ENCODE measurements at regions not wholly inside any gene's neighbourhood (a gene's known extent, or its start where the extent isn't known, plus 50 kb on each side); places are given as distances from the start of the nearest gene placed in this dataset.

DNA sequence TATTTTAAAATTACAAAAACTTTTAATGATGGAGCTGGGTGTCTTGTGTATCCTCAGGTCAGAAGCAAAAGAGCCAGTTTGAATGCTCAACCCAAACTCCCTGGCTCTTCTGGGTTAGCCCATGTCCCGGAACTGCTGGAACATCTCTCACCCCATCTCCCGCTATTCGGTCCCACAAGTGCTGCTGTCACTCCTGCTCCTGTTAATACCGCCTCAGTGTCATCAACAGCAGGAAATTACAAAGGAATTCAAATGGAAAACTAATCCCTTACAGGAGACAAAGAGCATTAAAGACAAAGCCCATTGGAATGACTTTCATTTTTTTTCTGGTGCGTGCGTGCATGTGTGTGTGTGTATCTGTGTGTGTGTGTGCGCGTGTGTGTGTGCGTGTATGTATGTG is 112.0 kb upstream of the C7orf33 start:
- ATAC-seq (no peak), FAIRE-seq (no peak), DNase-seq (ENCODE audit: low read depth in 1 of 2, low spot score in 1 of 2) (no peak)
- Histone ChIP-seq H3K4me1 (no peaks in the 10 kb centered on the region), H3K9me3 (no peaks in the 10 kb centered on the region), H3K27ac (no peak overlapping the region), H3K4me2 (no peak overlapping the region), H3K4me3 (no peak overlapping the region)
- ChIA-PET CTCF (interaction anchor here (0.6 kb wide), 1 partner anchor 436 kb away, joined by 3 read pairs; no protein-coding TSS in a partner anchor), POLR2A (no interaction called here)
- WGBS (ENCODE audit: missing lambda C conversion rate): 75% methylated on average over 9 of the region's 9 CpGs
- TF ChIP-seq CHD2 (IDR thresholded peaks at IDR 0.05; ENCODE audit: low read length, partially characterized antibody) (no peak), CBX8 (IDR thresholded peaks at IDR 0.05) (no peak), PHF8 (IDR thresholded peaks at IDR 0.05; ENCODE audit: borderline replicate concordance, low read depth) (no peak), HDAC2 (IDR thresholded peaks at IDR 0.05) (no peak), SREBF2 (IDR thresholded peaks at IDR 0.05) (no peak), FOXS1 (CRISPR knock-in tag; IDR thresholded peaks at IDR 0.05) (no peak), NPAS2 (CRISPR knock-in tag; IDR thresholded peaks at IDR 0.05; ENCODE audit: borderline replicate concordance) (no peak), EHMT2 (IDR thresholded peaks at IDR 0.05; ENCODE audit: low read depth) (no peak), TP53 (CRISPR knock-in tag; IDR thresholded peaks at IDR 0.05) (no peak), ZNF302 (CRISPR knock-in tag; IDR thresholded peaks at IDR 0.05) (no peak), HOXB5 (CRISPR knock-in tag; IDR thresholded peaks at IDR 0.05) (no peak)
- TF ChIP-seq, protein P1, sequence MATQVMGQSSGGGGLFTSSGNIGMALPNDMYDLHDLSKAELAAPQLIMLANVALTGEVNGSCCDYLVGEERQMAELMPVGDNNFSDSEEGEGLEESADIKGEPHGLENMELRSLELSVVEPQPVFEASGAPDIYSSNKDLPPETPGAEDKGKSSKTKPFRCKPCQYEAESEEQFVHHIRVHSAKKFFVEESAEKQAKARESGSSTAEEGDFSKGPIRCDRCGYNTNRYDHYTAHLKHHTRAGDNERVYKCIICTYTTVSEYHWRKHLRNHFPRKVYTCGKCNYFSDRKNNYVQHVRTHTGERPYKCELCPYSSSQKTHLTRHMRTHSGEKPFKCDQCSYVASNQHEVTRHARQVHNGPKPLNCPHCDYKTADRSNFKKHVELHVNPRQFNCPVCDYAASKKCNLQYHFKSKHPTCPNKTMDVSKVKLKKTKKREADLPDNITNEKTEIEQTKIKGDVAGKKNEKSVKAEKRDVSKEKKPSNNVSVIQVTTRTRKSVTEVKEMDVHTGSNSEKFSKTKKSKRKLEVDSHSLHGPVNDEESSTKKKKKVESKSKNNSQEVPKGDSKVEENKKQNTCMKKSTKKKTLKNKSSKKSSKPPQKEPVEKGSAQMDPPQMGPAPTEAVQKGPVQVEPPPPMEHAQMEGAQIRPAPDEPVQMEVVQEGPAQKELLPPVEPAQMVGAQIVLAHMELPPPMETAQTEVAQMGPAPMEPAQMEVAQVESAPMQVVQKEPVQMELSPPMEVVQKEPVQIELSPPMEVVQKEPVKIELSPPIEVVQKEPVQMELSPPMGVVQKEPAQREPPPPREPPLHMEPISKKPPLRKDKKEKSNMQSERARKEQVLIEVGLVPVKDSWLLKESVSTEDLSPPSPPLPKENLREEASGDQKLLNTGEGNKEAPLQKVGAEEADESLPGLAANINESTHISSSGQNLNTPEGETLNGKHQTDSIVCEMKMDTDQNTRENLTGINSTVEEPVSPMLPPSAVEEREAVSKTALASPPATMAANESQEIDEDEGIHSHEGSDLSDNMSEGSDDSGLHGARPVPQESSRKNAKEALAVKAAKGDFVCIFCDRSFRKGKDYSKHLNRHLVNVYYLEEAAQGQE (IDR thresholded peaks at IDR 0.05): no peak
- TF ChIP-seq, protein P2, sequence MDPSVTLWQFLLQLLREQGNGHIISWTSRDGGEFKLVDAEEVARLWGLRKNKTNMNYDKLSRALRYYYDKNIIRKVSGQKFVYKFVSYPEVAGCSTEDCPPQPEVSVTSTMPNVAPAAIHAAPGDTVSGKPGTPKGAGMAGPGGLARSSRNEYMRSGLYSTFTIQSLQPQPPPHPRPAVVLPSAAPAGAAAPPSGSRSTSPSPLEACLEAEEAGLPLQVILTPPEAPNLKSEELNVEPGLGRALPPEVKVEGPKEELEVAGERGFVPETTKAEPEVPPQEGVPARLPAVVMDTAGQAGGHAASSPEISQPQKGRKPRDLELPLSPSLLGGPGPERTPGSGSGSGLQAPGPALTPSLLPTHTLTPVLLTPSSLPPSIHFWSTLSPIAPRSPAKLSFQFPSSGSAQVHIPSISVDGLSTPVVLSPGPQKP (IDR thresholded peaks at IDR 0.05; ENCODE audit: low read depth, low read length): no peak
- TF ChIP-seq, protein P3, sequence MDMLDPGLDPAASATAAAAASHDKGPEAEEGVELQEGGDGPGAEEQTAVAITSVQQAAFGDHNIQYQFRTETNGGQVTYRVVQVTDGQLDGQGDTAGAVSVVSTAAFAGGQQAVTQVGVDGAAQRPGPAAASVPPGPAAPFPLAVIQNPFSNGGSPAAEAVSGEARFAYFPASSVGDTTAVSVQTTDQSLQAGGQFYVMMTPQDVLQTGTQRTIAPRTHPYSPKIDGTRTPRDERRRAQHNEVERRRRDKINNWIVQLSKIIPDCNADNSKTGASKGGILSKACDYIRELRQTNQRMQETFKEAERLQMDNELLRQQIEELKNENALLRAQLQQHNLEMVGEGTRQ (IDR thresholded peaks at IDR 0.05): no peak
- TF ChIP-seq, protein P4, sequence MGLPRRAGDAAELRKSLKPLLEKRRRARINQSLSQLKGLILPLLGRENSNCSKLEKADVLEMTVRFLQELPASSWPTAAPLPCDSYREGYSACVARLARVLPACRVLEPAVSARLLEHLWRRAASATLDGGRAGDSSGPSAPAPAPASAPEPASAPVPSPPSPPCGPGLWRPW (IDR thresholded peaks at IDR 0.05): no peak

DNA sequence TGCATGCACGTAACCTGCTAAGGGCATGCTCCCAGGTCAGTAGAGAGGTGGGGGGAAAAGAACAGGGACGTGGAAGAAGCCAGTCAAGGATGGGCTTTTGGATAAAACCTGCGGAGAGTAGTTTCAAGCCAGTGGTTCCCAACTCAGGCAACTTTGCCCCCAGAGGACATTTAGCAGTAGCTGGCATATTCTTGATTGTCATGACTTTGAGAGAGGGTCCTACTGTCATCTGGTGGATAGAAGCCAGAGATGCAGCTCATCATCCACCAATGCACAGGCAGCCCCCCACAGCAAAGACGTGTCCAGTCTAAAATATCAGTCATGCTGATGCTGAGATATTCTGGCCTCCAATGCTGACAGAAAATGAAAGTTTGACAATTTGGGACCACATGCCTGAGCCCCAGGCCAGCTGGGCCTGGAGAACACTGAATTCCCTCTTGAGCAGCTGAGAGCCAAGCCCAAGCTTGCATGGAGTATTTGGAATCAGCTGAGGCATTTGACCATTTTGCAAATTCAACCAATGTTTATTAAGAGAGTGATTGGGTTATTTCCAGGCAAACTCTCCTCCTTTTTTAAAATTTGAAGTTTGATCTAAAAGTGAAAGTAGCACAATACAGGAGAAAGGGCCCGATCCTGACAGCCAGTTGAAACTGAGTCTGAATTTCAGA is 110.0 kb upstream of the C7orf33 start:
- Histone ChIP-seq H3K9me3 (no peaks in the 10 kb centered on the region), H3K4me3 (no peak overlapping the region), H3K27ac (no peak overlapping the region), H3K4me1 (no peaks in the 10 kb centered on the region), H3K4me2 (0 out of 3 replicates have a peak overlapping the region, but pooled peaks have one; percentile 17)
- CTCF ChIA-PET: interaction anchor here (0.6 to 1.2 kb wide), 2 partner anchors 44 to 379 kb away, joined by 3 to 7 read pairs; no protein-coding TSS in a partner anchor
- ATAC-seq (no peak), DNase-seq (ENCODE audit: low read depth in 1 of 2, low spot score in 1 of 2) (no peak), FAIRE-seq (no peak)
- POLR2A ChIA-PET: no interaction called here
- TF ChIP-seq, protein P5, sequence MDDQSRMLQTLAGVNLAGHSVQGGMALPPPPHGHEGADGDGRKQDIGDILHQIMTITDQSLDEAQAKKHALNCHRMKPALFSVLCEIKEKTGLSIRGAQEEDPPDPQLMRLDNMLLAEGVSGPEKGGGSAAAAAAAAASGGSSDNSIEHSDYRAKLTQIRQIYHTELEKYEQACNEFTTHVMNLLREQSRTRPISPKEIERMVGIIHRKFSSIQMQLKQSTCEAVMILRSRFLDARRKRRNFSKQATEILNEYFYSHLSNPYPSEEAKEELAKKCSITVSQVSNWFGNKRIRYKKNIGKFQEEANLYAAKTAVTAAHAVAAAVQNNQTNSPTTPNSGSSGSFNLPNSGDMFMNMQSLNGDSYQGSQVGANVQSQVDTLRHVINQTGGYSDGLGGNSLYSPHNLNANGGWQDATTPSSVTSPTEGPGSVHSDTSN (IDR thresholded peaks at IDR 0.05): no peak
- no peak for TF ChIP-seq RNF2 (IDR thresholded peaks at IDR 0.05; ENCODE audit: borderline replicate concordance, low read depth)
- TF ChIP-seq MAZ (IDR thresholded peaks at IDR 0.05; ENCODE audit: borderline replicate concordance, low read depth, low read length): no peak
- no peak for TF ChIP-seq POLR2A (IDR thresholded peaks at IDR 0.05; ENCODE audit: low read length)
- no peak for TF ChIP-seq BHLHE40 (IDR thresholded peaks at IDR 0.05; ENCODE audit: low read depth, low read length)
- no peak for TF ChIP-seq HDAC2 (IDR thresholded peaks at IDR 0.05)
- no peak for TF ChIP-seq SMC3 (IDR thresholded peaks at IDR 0.05)
- TF ChIP-seq, protein P1 (IDR thresholded peaks at IDR 0.05): no peak
- no peak for TF ChIP-seq HOXB5 (CRISPR knock-in tag; IDR thresholded peaks at IDR 0.05)
- TF ChIP-seq, protein P6, sequence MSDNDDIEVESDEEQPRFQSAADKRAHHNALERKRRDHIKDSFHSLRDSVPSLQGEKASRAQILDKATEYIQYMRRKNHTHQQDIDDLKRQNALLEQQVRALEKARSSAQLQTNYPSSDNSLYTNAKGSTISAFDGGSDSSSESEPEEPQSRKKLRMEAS (IDR thresholded peaks at IDR 0.05): no peak
- TF ChIP-seq RARB (CRISPR knock-in tag; IDR thresholded peaks at IDR 0.05): no peak
- no peak for TF ChIP-seq RCOR1 (IDR thresholded peaks at IDR 0.05; ENCODE audit: low read depth, low read length)
- 67% methylated on average over 5 of the region's 5 CpGs for WGBS (ENCODE audit: missing lambda C conversion rate)
